IMR-90 (cell line): ENCODE measurements at regions not wholly inside any gene's neighbourhood (a gene's known extent, or its start where the extent isn't known, plus 50 kb on each side); places are given as distances from the start of the nearest gene placed in this dataset.

ENCODE experiments used
- ATAC-seq: fragments of 200-7000 bp; cut with Tn5 transposase; 2 replicates; pipeline ENCODE4 v1.9.1; 2020; ENCODE audit warnings: low read depth, mild to moderate bottlenecking, moderate library complexity
- BruUV-seq: library from RNA; stranded (reverse); fragments of 400-500 nt; replicated peaks from 2 replicates; lab custom pipeline; 2021; lab: Mats Ljungman, UMichigan
- CTCF ChIA-PET: fragments of 300-600 bp; formaldehyde crosslinking; extraction: SDS; loops from one replicate; lab custom pipeline; 2021; ENCODE audit warnings: antibody characterized with exemption; lab: Yijun Ruan, JAX
- POLR2A ChIA-PET: fragments of 300-600 bp; sonication (Branson Sonifier 250); formaldehyde crosslinking; loops from one replicate; lab custom pipeline; 2022; ENCODE audit warnings: antibody characterized with exemption; ENCODE audit not compliant: unreplicated experiment; lab: Charles Lee
- DNase-seq: peaks from one replicate; pipeline ENCODE4 v3.0.0; 2013
- H2AFZ ChIP-seq: replicated peaks from 2 replicates; pipeline ENCODE3; 2013; ENCODE audit warnings: low read length, mild to moderate bottlenecking; ENCODE audit not compliant: poor library complexity
- H2AK5ac ChIP-seq: 2 replicates; pipeline ENCODE4 v1.6.1; 2013; ENCODE audit warnings: low read depth, low read length, inconsistent platforms
- H2AK9ac ChIP-seq: replicated peaks from 2 replicates; pipeline ENCODE3; 2013; ENCODE audit warnings: mild to moderate bottlenecking, low read depth, low read length, moderate library complexity; ENCODE audit not compliant: poor library complexity
- H2BK120ac ChIP-seq: 2 replicates; pipeline ENCODE4 v1.6.1; 2013; ENCODE audit warnings: low read depth, low read length, inconsistent platforms
- H2BK15ac ChIP-seq: 3 replicates; pipeline ENCODE4 v1.6.1; 2013; ENCODE audit warnings: low read depth, low read length, inconsistent platforms
- H2BK20ac ChIP-seq: 2 replicates; pipeline ENCODE4 v1.6.1; 2013; ENCODE audit warnings: low read depth, mild to moderate bottlenecking, inconsistent platforms, low read length, moderate library complexity
- H2BK5ac ChIP-seq: 2 replicates; pipeline ENCODE4 v1.6.1; 2013; ENCODE audit warnings: mild to moderate bottlenecking, low read depth, low read length, inconsistent platforms; ENCODE audit not compliant: poor library complexity, severe bottlenecking
- H3K14ac ChIP-seq: replicated peaks from 2 replicates; pipeline ENCODE4 v1.6.1; 2013; ENCODE audit warnings: low read depth, low read length, inconsistent platforms
- H3K18ac ChIP-seq: 2 replicates; pipeline ENCODE4 v1.6.1; 2013; ENCODE audit warnings: low read depth, low read length, control low read depth
- H3K23ac ChIP-seq: 2 replicates; pipeline ENCODE4 v1.6.1; 2013; ENCODE audit warnings: low read depth, low read length, inconsistent platforms
- H3K27ac ChIP-seq: 2 replicates; pipeline ENCODE4 v1.5.1; 2013; ENCODE audit warnings: mild to moderate bottlenecking, control low read depth, low read length; ENCODE audit not compliant: insufficient read depth
- H3K27me3 ChIP-seq: 2 replicates; pipeline ENCODE4 v1.6.1; 2013; ENCODE audit warnings: low read length; ENCODE audit not compliant: control insufficient read depth, insufficient read depth
- H3K36me3 ChIP-seq: 2 replicates; pipeline ENCODE4 v1.6.1; 2013; ENCODE audit warnings: low read length, mixed read lengths; ENCODE audit not compliant: control insufficient read depth, insufficient read depth
- H3K4ac ChIP-seq: 2 replicates; pipeline ENCODE4 v1.6.1; 2013; ENCODE audit warnings: low read depth, low read length, inconsistent platforms
- H3K4me1 ChIP-seq: 2 replicates; pipeline ENCODE4 v1.6.1; 2013; ENCODE audit warnings: low read length, mixed read lengths; ENCODE audit not compliant: control insufficient read depth, insufficient read depth
- H3K4me2 ChIP-seq: 2 replicates; pipeline ENCODE4 v1.6.1; 2013; ENCODE audit warnings: low read depth, mild to moderate bottlenecking, control low read depth, low read length, moderate library complexity
- H3K4me3 ChIP-seq: 2 replicates; pipeline ENCODE4 v1.5.1; 2013; ENCODE audit warnings: low read depth, mild to moderate bottlenecking, control low read depth, low read length, moderate library complexity; ENCODE audit not compliant: insufficient read depth
- H3K56ac ChIP-seq: 2 replicates; pipeline ENCODE4 v1.6.1; 2013; ENCODE audit warnings: low read length, inconsistent platforms; ENCODE audit not compliant: insufficient read depth; ENCODE audit errors: extremely low read depth
- H3K79me1 ChIP-seq, 2 experiments: 2 replicates each; pipeline ENCODE4 v1.6.1; 2013; ENCODE audit warnings: low read length in 2 of 2, inconsistent platforms in 1 of 2, low read depth in 1 of 2
- H3K9ac ChIP-seq: 2 replicates; pipeline ENCODE4 v1.6.1; 2013; ENCODE audit warnings: low read depth, low read length, control low read depth
- H3K9me1 ChIP-seq: 2 replicates; pipeline ENCODE4 v1.6.1; 2013; ENCODE audit warnings: low read length, inconsistent platforms; ENCODE audit not compliant: insufficient read depth
- H3K9me3 ChIP-seq: 2 replicates; pipeline ENCODE4 v1.6.1; 2013; ENCODE audit warnings: low read length; ENCODE audit not compliant: control insufficient read depth, insufficient read depth
- H4K20me1 ChIP-seq: 2 replicates; pipeline ENCODE4 v1.6.1; 2013; ENCODE audit warnings: low read length, inconsistent platforms; ENCODE audit not compliant: insufficient read depth
- H4K5ac ChIP-seq: 2 replicates; pipeline ENCODE4 v1.6.1; 2013; ENCODE audit warnings: mild to moderate bottlenecking, low read depth, low read length, control low read depth
- H4K8ac ChIP-seq, 2 experiments: 2 replicates each; pipeline ENCODE4 v1.6.1; 2013; ENCODE audit warnings: low read depth in 2 of 2, low read length in 2 of 2, control low read depth in 1 of 2, inconsistent platforms in 1 of 2
- H4K91ac ChIP-seq: 2 replicates; pipeline ENCODE4 v1.6.1; 2013; ENCODE audit warnings: low read depth, low read length, inconsistent platforms; ENCODE audit not compliant: insufficient read depth
- BHLHE40 ChIP-seq: fragments of 150-350 bp; IDR thresholded peaks from 2 replicates; pipeline ENCODE4 v1.6.1; 2016; ENCODE audit warnings: mild to moderate bottlenecking, low read depth, low read length
- CEBPB ChIP-seq: IDR thresholded peaks from 2 replicates; pipeline ENCODE4 v1.6.1; 2012; ENCODE audit warnings: low read depth, low read length, improper control_type of control experiment
- MAFK ChIP-seq: IDR thresholded peaks from 2 replicates; pipeline ENCODE4 v1.6.1; 2012; ENCODE audit warnings: low read depth, low read length, improper control_type of control experiment
- MAZ ChIP-seq: IDR thresholded peaks from 2 replicates; pipeline ENCODE4 v1.6.1; 2012; ENCODE audit warnings: low read depth, mild to moderate bottlenecking, low read length, improper control_type of control experiment, moderate library complexity, borderline replicate concordance
- NFE2L2 ChIP-seq: fragments of 150-350 bp; IDR thresholded peaks from 2 replicates; pipeline ENCODE4 v1.6.1; 2016; ENCODE audit warnings: low read depth, mild to moderate bottlenecking, low read length
- POLR2A ChIP-seq: IDR thresholded peaks from 2 replicates; pipeline ENCODE4 v1.6.1; 2012; ENCODE audit warnings: mild to moderate bottlenecking, low read depth, low read length
- RAD21 ChIP-seq: IDR thresholded peaks from 2 replicates; pipeline ENCODE4 v1.6.1; 2012; ENCODE audit warnings: low read length, improper control_type of control experiment
- RCOR1 ChIP-seq: IDR thresholded peaks from 2 replicates; pipeline ENCODE4 v1.6.1; 2012; ENCODE audit warnings: mild to moderate bottlenecking, low read length, improper control_type of control experiment; ENCODE audit not compliant: insufficient replicate concordance
- RFX5 ChIP-seq: IDR thresholded peaks from 2 replicates; pipeline ENCODE4 v1.8.0; 2012; ENCODE audit warnings: low read depth, mild to moderate bottlenecking, low read length, moderate library complexity
- SMC3 ChIP-seq: fragments of 150-350 bp; IDR thresholded peaks from 2 replicates; pipeline ENCODE4 v1.6.1; 2016; ENCODE audit warnings: low read depth, mild to moderate bottlenecking, antibody characterized with exemption, low read length, moderate library complexity
- WGBS, 2 experiments: methylation state at CpG; one replicate each; pipeline versions ENCODE4 v1.1.5 to v1.1.7; 2013; ENCODE audit warnings: missing lambda C conversion rate in 2 of 2; ENCODE audit not compliant: insufficient read length in 1 of 2; ENCODE audit errors: extremely low coverage in 2 of 2; 5-methylcytosine and 5-hydroxymethylcytosine counted together
- dilution Hi-C: fragments of 300-500 bp; cut with HindIII; formaldehyde crosslinking; loops from one replicate; pipeline ENCODE4 v1.14.3; 2018; ENCODE audit warnings: low sequenced_read_pairs; ENCODE audit not compliant: unreplicated experiment
- in situ Hi-C: fragments of 300-500 bp; cut with MboI; formaldehyde crosslinking; loops from 3 replicates; pipeline ENCODE4 v1.14.3; 2019; ENCODE audit warnings: low sequenced_read_pairs, inconsistent platforms, mixed read lengths
- intact Hi-C: fragments of 100-400 bp; cut with micrococcal nuclease; formaldehyde crosslinking; loops from 2 replicates; pipeline ENCODE4 v1.10.0; 2022

- BruUV-seq, result no TSS peak
- H3K9me3 ChIP-seq, result no peaks in the 10 kb centered on the region
- dilution Hi-C loops, result no loop called here
- no peaks in the 10 kb centered on the region for H3K79me1 ChIP-seq
- no peak overlapping the region for H3K4ac ChIP-seq
- intact Hi-C loops, result no loop called here
- H3K4me2 ChIP-seq, result no peak overlapping the region
- H3K4me3 ChIP-seq, result no peak overlapping the region
- ChIA-PET POLR2A (no interaction called here), CTCF (no interaction called here)
- H3K4me1 ChIP-seq, result no peaks in the 10 kb centered on the region
- no peak overlapping the region for H4K91ac ChIP-seq
- H3K14ac ChIP-seq, result no peak overlapping the region
- H4K8ac ChIP-seq, result no peak overlapping the region
- no peak overlapping the region for H2BK120ac ChIP-seq
- H3K27me3 ChIP-seq, result no peaks in the 10 kb centered on the region
- no peaks in the 10 kb centered on the region for H4K20me1 ChIP-seq
- H4K5ac ChIP-seq, result no peak overlapping the region
- no peak for DNase-seq
- H3K27ac ChIP-seq, result no peak overlapping the region
- no peak overlapping the region for H2BK5ac ChIP-seq
- TF ChIP-seq BHLHE40 (no peak), SMC3 (no peak), RCOR1 (no peak), CEBPB (no peak), MAZ (no peak), RFX5 (no peak), POLR2A (no peak), RAD21 (no peak), MAFK (no peak), NFE2L2 (no peak)
- no peak overlapping the region for H2AK5ac ChIP-seq
- no peak overlapping the region for H3K56ac ChIP-seq
- H3K9me1 ChIP-seq, result no peaks in the 10 kb centered on the region
- H2BK15ac ChIP-seq, result no peak overlapping the region
- H3K36me3 ChIP-seq, result no peaks in the 10 kb centered on the region
- H2BK20ac ChIP-seq, result no peak overlapping the region
- no peak overlapping the region for H3K9ac ChIP-seq
- no peak overlapping the region for H2AFZ ChIP-seq
- no peak overlapping the region for H2AK9ac ChIP-seq
- in situ Hi-C loops, result no loop called here
- WGBS, 2 experiments, result no CpG with 5 or more reads among the region's 2 CpGs
- H3K18ac ChIP-seq, result no peak overlapping the region
- no peak overlapping the region for H3K23ac ChIP-seq
- no peak for ATAC-seq
These were observed 974.0 kb upstream of the CNTNAP5 start for GRCh38 chr2:123051136-123051535.
